Mucosa of descending colon (tissue), 3 donors: ENCODE measurements at regions not wholly inside any gene's neighbourhood (a gene's known extent, or its start where the extent isn't known, plus 50 kb on each side); places are given as distances from the start of the nearest gene placed in this dataset.
"Not testable (repeated sequence)": the region's sequence is repeated elsewhere in the genome, so short reads cannot be mapped to it uniquely, and the experiment has no call there.

Source experiments
- ATAC-seq: fragments of 200-7000 bp; cut with Tn5 transposase; one replicate; pipeline ENCODE4 v1.9.1; 2020; ENCODE audit warnings: mild to moderate bottlenecking, moderate library complexity
- DNase-seq, 3 donors: peaks; one replicate each; pipeline ENCODE4 v3.0.0-alpha.2; 2020
- H3K36me3 ChIP-seq: fragments of 200-600 bp; one replicate; pipeline ENCODE4 v1.8.0; 2021; ENCODE audit warnings: low read depth, mild to moderate bottlenecking
- H3K4me1 ChIP-seq: fragments of 200-600 bp; one replicate; pipeline ENCODE4 v1.8.0; 2021; ENCODE audit warnings: low read depth, mild to moderate bottlenecking
- H3K4me3 ChIP-seq: fragments of 200-600 bp; one replicate; pipeline ENCODE4 v1.8.0; 2021; ENCODE audit warnings: mild to moderate bottlenecking
- H3K9me3 ChIP-seq: fragments of 200-600 bp; one replicate; pipeline ENCODE4 v1.8.0; 2021; ENCODE audit warnings: mild to moderate bottlenecking
- intact Hi-C, 2 donors: fragments of 100-400 bp; cut with DNase I in 1 of 2; cut with micrococcal nuclease in 1 of 2; formaldehyde crosslinking; loops; one replicate each; pipeline versions ENCODE4 v1.11.0 to v1.11.1; 2022; cut with DNase I, micrococcal nuclease
- TF ChIP-seq, protein P1 (sequence below): fragments of 200-600 bp; IDR thresholded peaks from one replicate; pipeline ENCODE4 v1.8.0; 2022; ENCODE audit warnings: antibody characterized with exemption, mild to moderate bottlenecking
- donor health status: DM: no; HTN: no; CAD: no; lungs with moderate emphysema.
- donor health status: DM: no; HTN: no; CAD: no.
- donor health status: DM: no; HTN: yes; CAD: no.

- ATAC-seq (no peak), DNase-seq (no peak)
- no peaks in the 10 kb centered on the region for H3K4me1 ChIP-seq
- H3K36me3 ChIP-seq, result no peaks in the 10 kb centered on the region
- TF ChIP-seq, protein P1, sequence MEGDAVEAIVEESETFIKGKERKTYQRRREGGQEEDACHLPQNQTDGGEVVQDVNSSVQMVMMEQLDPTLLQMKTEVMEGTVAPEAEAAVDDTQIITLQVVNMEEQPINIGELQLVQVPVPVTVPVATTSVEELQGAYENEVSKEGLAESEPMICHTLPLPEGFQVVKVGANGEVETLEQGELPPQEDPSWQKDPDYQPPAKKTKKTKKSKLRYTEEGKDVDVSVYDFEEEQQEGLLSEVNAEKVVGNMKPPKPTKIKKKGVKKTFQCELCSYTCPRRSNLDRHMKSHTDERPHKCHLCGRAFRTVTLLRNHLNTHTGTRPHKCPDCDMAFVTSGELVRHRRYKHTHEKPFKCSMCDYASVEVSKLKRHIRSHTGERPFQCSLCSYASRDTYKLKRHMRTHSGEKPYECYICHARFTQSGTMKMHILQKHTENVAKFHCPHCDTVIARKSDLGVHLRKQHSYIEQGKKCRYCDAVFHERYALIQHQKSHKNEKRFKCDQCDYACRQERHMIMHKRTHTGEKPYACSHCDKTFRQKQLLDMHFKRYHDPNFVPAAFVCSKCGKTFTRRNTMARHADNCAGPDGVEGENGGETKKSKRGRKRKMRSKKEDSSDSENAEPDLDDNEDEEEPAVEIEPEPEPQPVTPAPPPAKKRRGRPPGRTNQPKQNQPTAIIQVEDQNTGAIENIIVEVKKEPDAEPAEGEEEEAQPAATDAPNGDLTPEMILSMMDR, result no peak
- H3K4me3 ChIP-seq, result no peak overlapping the region
- no peaks in the 10 kb centered on the region for H3K9me3 ChIP-seq
- intact Hi-C loops, result no loop called here
Measured at GRCh38 chr10:44279426-44280126, 105.3 kb downstream of the CXCL12 start.

- Histone ChIP-seq H3K4me1 (no peaks in the 10 kb centered on the region), H3K4me3 (no peak overlapping the region), H3K9me3 (no peaks in the 10 kb centered on the region), H3K36me3 (no peaks in the 10 kb centered on the region)
- no peak for ATAC-seq
- intact Hi-C loops, result no loop called here
- no peak for DNase-seq
- TF ChIP-seq, protein P1, result no peak
Measured at GRCh38 chr10:44278837-44279324, 106.0 kb downstream of the CXCL12 start.

- H3K4me3 ChIP-seq, H3K4me1 ChIP-seq, H3K9me3 ChIP-seq, intact Hi-C loops, H3K36me3 ChIP-seq, ATAC-seq, DNase-seq: not testable (repeated sequence)
Measured at GRCh38 chr10:44268435-44268948, 116.4 kb downstream of the CXCL12 start.

- TF ChIP-seq, protein P1, result no peak
- ATAC-seq (no peak), DNase-seq (no peak)
- Histone ChIP-seq H3K4me1 (no peaks in the 10 kb centered on the region), H3K36me3 (no peaks in the 10 kb centered on the region), H3K4me3 (no peak overlapping the region), H3K9me3 (peaks cover 2% of the 10 kb centered on the region)
- intact Hi-C loops, result no loop called here
Measured at GRCh38 chr10:44267007-44267406, 117.9 kb downstream of the CXCL12 start.

DNA sequence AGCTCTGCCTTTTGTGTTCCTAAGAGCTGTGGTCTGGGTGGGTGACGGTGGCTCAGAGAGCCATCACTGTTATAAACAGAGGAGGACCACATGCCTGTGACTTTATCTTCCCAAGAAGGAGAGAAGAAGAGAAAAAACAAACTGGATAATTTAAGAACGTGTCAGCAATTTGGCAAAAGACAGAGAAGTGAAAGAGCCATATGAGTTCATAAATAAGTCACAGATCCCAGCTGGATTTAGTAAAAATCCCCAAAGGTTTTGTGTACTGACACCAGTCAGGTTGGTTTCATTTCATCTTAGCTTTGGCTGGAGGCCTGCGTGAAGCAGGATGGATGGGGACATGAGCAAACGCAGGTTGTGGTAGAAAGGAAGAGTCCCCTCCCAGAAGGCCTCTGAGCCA, 120.7 kb downstream of the CXCL12 start:
- DNase-seq (no peak), ATAC-seq (no peak)
- Histone ChIP-seq H3K9me3 (peaks cover 2% of the 10 kb centered on the region), H3K36me3 (no peaks in the 10 kb centered on the region), H3K4me1 (no peaks in the 10 kb centered on the region), H3K4me3 (no peak overlapping the region)
- TF ChIP-seq, protein P1, result no peak
- intact Hi-C loops, result no loop called here

GRCh38 chr10:44263771-44264170, 121.1 kb downstream of the CXCL12 start:
- Histone ChIP-seq H3K4me1 (no peaks in the 10 kb centered on the region), H3K9me3 (peaks cover 2% of the 10 kb centered on the region), H3K36me3 (no peaks in the 10 kb centered on the region), H3K4me3 (no peak overlapping the region)
- TF ChIP-seq, protein P1, result no peak
- DNase-seq, result no peak
- intact Hi-C loops, result no loop called here
- ATAC-seq, result no peak
